ENCODE measurements at regions not wholly inside any gene's neighbourhood (a gene's known extent, or its start where the extent isn't known, plus 50 kb on each side); places are given as distances from the start of the nearest gene placed in this dataset.
"Not testable (repeated sequence)": the region's sequence is repeated elsewhere in the genome, so short reads cannot be mapped to it uniquely, and the experiment has no call there.

- Histone ChIP-seq H3K4me3 (ENCODE audit: low read depth in 1 of 3, low read length in 3 of 3) (no peak overlapping the region), H3K27ac (ENCODE audit: low read depth in 1 of 3, low read length in 2 of 3) (no peak overlapping the region), H3K27me3 (ENCODE audit: control insufficient read depth in 3 of 3, insufficient read depth in 3 of 3, low read length in 3 of 3) (no peaks in the 10 kb centered on the region), H3K4me1 (ENCODE audit: control insufficient read depth in 3 of 3, insufficient read depth in 2 of 3, low read depth in 1 of 3, low read length in 2 of 3) (no peaks in the 10 kb centered on the region), H3K9me3 (ENCODE audit: control insufficient read depth in 2 of 2, insufficient read depth in 1 of 2, low read depth in 1 of 2, low read length in 1 of 2) (no peaks in the 10 kb centered on the region), H3K36me3 (ENCODE audit: control insufficient read depth in 3 of 3, insufficient read depth in 2 of 3, low read depth in 1 of 3, low read length in 3 of 3) (peaks cover 0 to 11% (median 0%) of the 10 kb centered on the region in 3 donors)
- FAIRE-seq (no peak), DNase-seq (no peak)
- 84 to 93% (median 89%) methylated on average over 1 of the region's 1 CpG for WGBS, 3 donors
These were observed 119.4 kb downstream of the ZFAND4 start for GRCh38 chr10:45553155-45553554.

DNA sequence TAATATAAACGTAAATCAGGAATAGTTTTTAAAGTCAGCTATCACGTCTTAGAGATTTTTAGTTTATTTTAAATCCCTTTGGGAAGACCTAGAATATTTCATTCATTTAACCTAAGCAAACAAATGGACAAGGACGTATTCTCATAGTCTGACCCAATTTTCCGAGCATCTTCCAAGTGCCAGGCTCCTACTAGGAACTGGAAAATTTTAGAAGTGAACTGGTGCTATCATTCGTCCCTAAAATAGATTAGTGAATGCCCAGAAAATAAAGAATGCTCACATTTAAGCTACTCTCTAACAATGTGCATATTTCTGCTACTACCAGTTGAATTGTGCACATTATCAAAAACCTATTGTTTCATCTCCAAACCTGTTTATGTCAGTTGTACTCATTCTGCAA, 120.1 kb downstream of the ZFAND4 start:
- DNase-seq (no peak), FAIRE-seq (no peak)
- H3K9me3 ChIP-seq (ENCODE audit: control insufficient read depth in 2 of 2, insufficient read depth in 1 of 2, low read depth in 1 of 2, low read length in 1 of 2), result no peaks in the 10 kb centered on the region
- H3K36me3 ChIP-seq (ENCODE audit: control insufficient read depth in 3 of 3, insufficient read depth in 2 of 3, low read depth in 1 of 3, low read length in 3 of 3), result peaks cover 0 to 11% (median 0%) of the 10 kb centered on the region in 3 donors
- 89 to 94% (median 93%) methylated on average over 5 of the region's 5 CpGs for WGBS, 3 donors
- H3K4me3 ChIP-seq (ENCODE audit: low read depth in 1 of 3, low read length in 3 of 3), result no peak overlapping the region
- H3K4me1 ChIP-seq (ENCODE audit: control insufficient read depth in 3 of 3, insufficient read depth in 2 of 3, low read depth in 1 of 3, low read length in 2 of 3), result no peaks in the 10 kb centered on the region
- no peak overlapping the region for H3K27ac ChIP-seq (ENCODE audit: low read depth in 1 of 3, low read length in 2 of 3)
- H3K27me3 ChIP-seq (ENCODE audit: control insufficient read depth in 3 of 3, insufficient read depth in 3 of 3, low read length in 3 of 3), result no peaks in the 10 kb centered on the region

DNA sequence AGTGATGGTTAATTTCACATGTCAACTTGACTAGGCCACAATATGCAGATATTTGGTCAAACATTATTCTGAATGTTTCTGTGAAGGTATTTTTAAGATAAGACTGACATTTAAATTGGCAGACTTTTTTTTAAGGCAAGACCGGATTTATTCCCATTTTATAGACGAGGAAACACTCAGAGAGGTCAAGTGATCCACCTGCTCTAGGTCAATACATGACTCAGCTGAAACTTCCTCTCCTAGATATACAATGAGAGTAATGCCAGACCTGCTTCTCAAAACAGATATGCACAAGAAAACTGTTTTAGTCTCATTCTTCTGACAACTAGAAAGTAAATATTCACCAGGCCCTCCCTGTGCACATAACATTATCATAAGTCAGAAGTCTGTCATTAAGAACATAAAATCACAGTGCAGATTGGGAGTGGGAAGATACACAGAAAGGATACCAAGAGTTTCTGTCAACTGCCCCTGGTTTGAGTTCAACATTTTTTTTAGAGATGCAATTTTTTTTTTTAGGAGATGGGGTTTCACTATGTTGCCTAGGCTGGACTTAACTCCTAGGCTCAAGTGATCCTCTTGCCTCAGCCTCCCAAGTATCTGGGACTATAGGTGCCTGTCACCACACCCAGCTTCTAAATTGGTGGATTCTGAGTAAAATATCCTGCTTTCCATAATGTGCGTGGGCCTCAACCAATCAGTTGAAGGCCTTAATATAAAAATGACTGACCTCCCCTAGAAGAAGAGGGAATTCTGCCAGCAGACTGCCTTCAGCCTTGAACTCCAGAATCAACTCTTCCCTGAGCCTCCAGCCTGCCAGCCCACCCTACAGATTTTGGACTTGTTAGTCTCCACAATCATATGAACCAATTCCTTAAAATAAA, 121.4 kb downstream of the ZFAND4 start:
- Histone ChIP-seq H3K9me3 (ENCODE audit: control insufficient read depth in 2 of 2, insufficient read depth in 1 of 2, low read depth in 1 of 2, low read length in 1 of 2) (peaks cover 0 to 4% of the 10 kb centered on the region in 2 donors), H3K27ac (ENCODE audit: low read depth in 1 of 3, low read length in 2 of 3) (no peak overlapping the region), H3K36me3 (ENCODE audit: control insufficient read depth in 3 of 3, insufficient read depth in 2 of 3, low read depth in 1 of 3, low read length in 3 of 3) (peaks cover 0 to 15% (median 0%) of the 10 kb centered on the region in 3 donors), H3K4me3 (ENCODE audit: low read depth in 1 of 3, low read length in 3 of 3) (no peak overlapping the region), H3K27me3 (ENCODE audit: control insufficient read depth in 3 of 3, insufficient read depth in 3 of 3, low read length in 3 of 3) (no peaks in the 10 kb centered on the region), H3K4me1 (ENCODE audit: control insufficient read depth in 3 of 3, insufficient read depth in 2 of 3, low read depth in 1 of 3, low read length in 2 of 3) (no peaks in the 10 kb centered on the region)
- FAIRE-seq, result no peak
- DNase-seq, result no peak
- WGBS, 3 donors, result 74 to 79% (median 76%) methylated on average over 3 of the region's 3 CpGs

DNA sequence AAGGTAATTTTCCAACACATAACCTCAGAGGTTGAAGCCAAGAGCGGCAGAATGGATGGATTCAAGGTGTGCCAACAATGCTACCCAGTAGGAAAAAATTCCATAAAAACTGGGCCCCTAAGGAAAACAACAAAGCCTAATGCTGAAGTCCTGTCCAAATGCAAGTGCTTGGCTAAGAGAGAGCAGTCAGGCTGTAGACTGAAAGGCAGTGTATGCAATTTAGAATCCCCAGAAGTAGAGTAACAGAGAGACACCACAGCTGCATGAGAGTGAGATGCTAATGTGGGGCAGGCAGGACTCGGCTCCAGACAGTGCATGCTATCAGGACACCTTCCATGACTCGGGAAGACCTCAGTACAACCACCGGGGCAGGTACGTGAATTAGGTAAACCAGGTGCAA, 124.5 kb downstream of the ZFAND4 start:
- Histone ChIP-seq H3K27ac (ENCODE audit: low read depth in 1 of 3, low read length in 2 of 3) (no peak overlapping the region), H3K9me3 (ENCODE audit: control insufficient read depth in 2 of 2, insufficient read depth in 1 of 2, low read depth in 1 of 2, low read length in 1 of 2) (peaks cover 0 to 4% of the 10 kb centered on the region in 2 donors), H3K36me3 (ENCODE audit: control insufficient read depth in 3 of 3, insufficient read depth in 2 of 3, low read depth in 1 of 3, low read length in 3 of 3) (peaks cover 0 to 13% (median 0%) of the 10 kb centered on the region in 3 donors), H3K4me1 (ENCODE audit: control insufficient read depth in 3 of 3, insufficient read depth in 2 of 3, low read depth in 1 of 3, low read length in 2 of 3) (no peaks in the 10 kb centered on the region), H3K4me3 (ENCODE audit: low read depth in 1 of 3, low read length in 3 of 3) (no peak overlapping the region), H3K27me3 (ENCODE audit: control insufficient read depth in 3 of 3, insufficient read depth in 3 of 3, low read length in 3 of 3) (no peaks in the 10 kb centered on the region)
- DNase-seq (no peak), FAIRE-seq (no peak)
- 91 to 98% (median 94%) methylated on average over 5 of the region's 5 CpGs for WGBS, 3 donors

- Histone ChIP-seq H3K4me3 (ENCODE audit: low read depth in 1 of 3, low read length in 3 of 3) (no peak overlapping the region), H3K9me3 (ENCODE audit: control insufficient read depth in 2 of 2, insufficient read depth in 1 of 2, low read depth in 1 of 2, low read length in 1 of 2) (peaks cover 0 to 4% of the 10 kb centered on the region in 2 donors), H3K4me1 (ENCODE audit: control insufficient read depth in 3 of 3, insufficient read depth in 2 of 3, low read depth in 1 of 3, low read length in 2 of 3) (no peaks in the 10 kb centered on the region), H3K36me3 (ENCODE audit: control insufficient read depth in 3 of 3, insufficient read depth in 2 of 3, low read depth in 1 of 3, low read length in 3 of 3) (peaks cover 0 to 13% (median 0%) of the 10 kb centered on the region in 3 donors), H3K27me3 (ENCODE audit: control insufficient read depth in 3 of 3, insufficient read depth in 3 of 3, low read length in 3 of 3) (no peaks in the 10 kb centered on the region), H3K27ac (ENCODE audit: low read depth in 1 of 3, low read length in 2 of 3) (no peak overlapping the region)
- DNase-seq, result no peak
- no peak for FAIRE-seq
- 89 to 95% (median 94%) methylated on average over 2 of the region's 2 CpGs for WGBS, 3 donors
These were observed 125.4 kb downstream of the ZFAND4 start for GRCh38 chr10:45547207-45547606.

DNA sequence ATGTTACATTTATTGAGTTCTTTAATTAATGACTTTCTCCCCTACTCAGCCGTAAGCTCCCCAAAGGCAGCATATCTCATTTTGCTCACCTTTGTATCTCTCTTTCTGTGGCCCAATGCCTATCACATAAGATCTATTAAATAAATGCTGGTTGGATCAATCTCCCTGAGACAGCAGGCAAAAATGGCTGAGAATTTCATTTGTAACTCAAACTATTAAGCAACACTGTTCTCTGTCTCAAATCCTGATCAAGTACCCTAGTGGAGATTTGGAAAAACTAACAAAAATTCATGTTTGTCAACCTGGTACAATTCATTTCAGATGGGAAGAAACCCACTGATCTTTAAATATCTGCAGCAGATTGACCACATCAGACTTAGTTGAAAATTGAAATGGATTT, 127.4 kb downstream of the ZFAND4 start:
- Histone ChIP-seq H3K9me3 (ENCODE audit: control insufficient read depth in 2 of 2, insufficient read depth in 1 of 2, low read depth in 1 of 2, low read length in 1 of 2) (peaks cover 0 to 4% of the 10 kb centered on the region in 2 donors), H3K27me3 (ENCODE audit: control insufficient read depth in 3 of 3, insufficient read depth in 3 of 3, low read length in 3 of 3) (no peaks in the 10 kb centered on the region), H3K27ac (ENCODE audit: low read depth in 1 of 3, low read length in 2 of 3) (no peak overlapping the region), H3K4me3 (ENCODE audit: low read depth in 1 of 3, low read length in 3 of 3) (no peak overlapping the region), H3K4me1 (ENCODE audit: control insufficient read depth in 3 of 3, insufficient read depth in 2 of 3, low read depth in 1 of 3, low read length in 2 of 3) (no peaks in the 10 kb centered on the region), H3K36me3 (ENCODE audit: control insufficient read depth in 3 of 3, insufficient read depth in 2 of 3, low read depth in 1 of 3, low read length in 3 of 3) (peaks cover 0 to 11% (median 0%) of the 10 kb centered on the region in 3 donors)
- DNase-seq (no peak), FAIRE-seq (no peak)
- whole genome bisulfite sequencing, 3 donors, result 88 to 97% (median 88%) methylated on average over 1 of the region's 1 CpG

DNA sequence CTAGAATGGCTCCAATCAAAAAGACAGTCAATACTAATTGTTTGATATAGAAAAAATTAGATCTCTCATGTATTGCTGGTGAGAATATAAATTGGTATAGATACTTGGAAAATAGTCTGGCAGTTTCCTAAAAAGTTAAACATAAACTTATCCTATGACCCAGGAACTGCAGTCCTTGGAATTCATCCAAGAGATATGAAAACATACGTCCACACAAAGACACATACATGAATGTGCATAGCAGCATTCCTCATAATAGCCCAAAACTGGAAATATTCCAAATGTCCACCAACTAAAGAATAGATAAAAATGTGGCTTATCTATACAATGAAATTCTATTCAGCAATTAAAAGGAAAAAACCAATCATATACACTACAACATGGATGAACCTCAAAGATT, 128.4 kb downstream of the ZFAND4 start:
- H3K4me3 ChIP-seq (ENCODE audit: low read depth in 1 of 3, low read length in 3 of 3), result no peak overlapping the region
- WGBS, 3 donors, result 12 to 43% (median 26%) methylated on average over 1 of the region's 1 CpG
- no peaks in the 10 kb centered on the region for H3K27me3 ChIP-seq (ENCODE audit: control insufficient read depth in 3 of 3, insufficient read depth in 3 of 3, low read length in 3 of 3)
- no peaks in the 10 kb centered on the region for H3K4me1 ChIP-seq (ENCODE audit: control insufficient read depth in 3 of 3, insufficient read depth in 2 of 3, low read depth in 1 of 3, low read length in 2 of 3)
- H3K9me3 ChIP-seq (ENCODE audit: control insufficient read depth in 2 of 2, insufficient read depth in 1 of 2, low read depth in 1 of 2, low read length in 1 of 2), result peaks cover 0 to 4% of the 10 kb centered on the region in 2 donors
- FAIRE-seq (no peak), DNase-seq (peak; percentile 43 to 47)
- peaks cover 0 to 6% (median 0%) of the 10 kb centered on the region in 3 donors for H3K36me3 ChIP-seq (ENCODE audit: control insufficient read depth in 3 of 3, insufficient read depth in 2 of 3, low read depth in 1 of 3, low read length in 3 of 3)
- H3K27ac ChIP-seq (ENCODE audit: low read depth in 1 of 3, low read length in 2 of 3), result no peak overlapping the region

GRCh38 chr10:45541032-45541431, 131.5 kb downstream of the ZFAND4 start:
- WGBS, 3 donors, result 96 to 99% (median 96%) methylated on average over 5 of the region's 5 CpGs
- DNase-seq; H3K27me3 ChIP-seq (ENCODE audit: control insufficient read depth in 3 of 3, insufficient read depth in 3 of 3, low read length in 3 of 3); H3K9me3 ChIP-seq (ENCODE audit: control insufficient read depth in 2 of 2, insufficient read depth in 1 of 2, low read depth in 1 of 2, low read length in 1 of 2); H3K36me3 ChIP-seq (ENCODE audit: control insufficient read depth in 3 of 3, insufficient read depth in 2 of 3, low read depth in 1 of 3, low read length in 3 of 3); H3K4me3 ChIP-seq (ENCODE audit: low read depth in 1 of 3, low read length in 3 of 3); H3K4me1 ChIP-seq (ENCODE audit: control insufficient read depth in 3 of 3, insufficient read depth in 2 of 3, low read depth in 1 of 3, low read length in 2 of 3); FAIRE-seq; H3K27ac ChIP-seq (ENCODE audit: low read depth in 1 of 3, low read length in 2 of 3): not testable (repeated sequence)

Data from small intestine (tissue), 7 donors.